ENCODE measurements at regions not wholly inside any gene's neighbourhood (a gene's known extent, or its start where the extent isn't known, plus 50 kb on each side); places are given as distances from the start of the nearest gene placed in this dataset.

DNA sequence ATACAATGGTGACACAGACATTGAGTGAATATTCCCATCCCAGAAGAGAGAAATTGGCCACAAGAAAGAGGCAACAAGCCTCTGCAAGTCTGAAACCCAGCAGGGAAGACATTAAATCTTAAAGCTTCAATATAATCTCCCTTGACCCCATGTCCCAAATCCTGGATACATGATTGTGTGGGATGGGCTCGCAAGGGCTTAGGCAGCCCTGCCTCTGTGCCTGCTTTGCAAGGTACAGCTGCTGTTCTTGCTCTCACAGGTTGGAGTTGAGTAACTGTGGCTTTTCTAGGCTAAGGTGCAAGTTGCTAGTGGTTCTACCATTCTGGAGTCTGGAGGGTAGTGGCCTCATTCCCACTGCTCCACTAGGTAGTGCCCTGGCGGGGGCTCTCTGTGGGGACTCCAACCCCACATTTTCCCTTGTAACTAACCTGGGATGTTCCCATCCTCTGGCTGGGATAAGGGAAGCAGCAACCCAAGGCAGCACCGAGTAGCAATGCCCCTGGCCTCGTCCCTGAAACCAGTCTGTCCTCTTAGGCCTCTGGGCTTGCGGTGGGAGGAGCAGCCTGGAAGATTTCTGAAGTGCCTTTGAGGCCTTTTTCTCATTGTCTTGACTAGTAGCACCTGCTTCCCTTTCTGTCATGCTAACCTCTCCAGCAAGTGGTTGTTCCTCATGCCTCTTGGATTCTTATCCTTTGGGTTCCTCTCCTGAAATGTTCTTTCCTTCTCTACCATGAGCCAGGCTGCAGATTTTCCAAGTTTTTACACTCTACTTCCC lies 90.0 kb downstream of the FAM174B start:
- no peak overlapping the region for H3K4me3 ChIP-seq
- TF ChIP-seq, protein P1, sequence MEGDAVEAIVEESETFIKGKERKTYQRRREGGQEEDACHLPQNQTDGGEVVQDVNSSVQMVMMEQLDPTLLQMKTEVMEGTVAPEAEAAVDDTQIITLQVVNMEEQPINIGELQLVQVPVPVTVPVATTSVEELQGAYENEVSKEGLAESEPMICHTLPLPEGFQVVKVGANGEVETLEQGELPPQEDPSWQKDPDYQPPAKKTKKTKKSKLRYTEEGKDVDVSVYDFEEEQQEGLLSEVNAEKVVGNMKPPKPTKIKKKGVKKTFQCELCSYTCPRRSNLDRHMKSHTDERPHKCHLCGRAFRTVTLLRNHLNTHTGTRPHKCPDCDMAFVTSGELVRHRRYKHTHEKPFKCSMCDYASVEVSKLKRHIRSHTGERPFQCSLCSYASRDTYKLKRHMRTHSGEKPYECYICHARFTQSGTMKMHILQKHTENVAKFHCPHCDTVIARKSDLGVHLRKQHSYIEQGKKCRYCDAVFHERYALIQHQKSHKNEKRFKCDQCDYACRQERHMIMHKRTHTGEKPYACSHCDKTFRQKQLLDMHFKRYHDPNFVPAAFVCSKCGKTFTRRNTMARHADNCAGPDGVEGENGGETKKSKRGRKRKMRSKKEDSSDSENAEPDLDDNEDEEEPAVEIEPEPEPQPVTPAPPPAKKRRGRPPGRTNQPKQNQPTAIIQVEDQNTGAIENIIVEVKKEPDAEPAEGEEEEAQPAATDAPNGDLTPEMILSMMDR (IDR thresholded peaks at IDR 0.05): no peak
- H3K27ac ChIP-seq: no peak overlapping the region
- DNase-seq (ENCODE audit: low spot score): no peak

DNA sequence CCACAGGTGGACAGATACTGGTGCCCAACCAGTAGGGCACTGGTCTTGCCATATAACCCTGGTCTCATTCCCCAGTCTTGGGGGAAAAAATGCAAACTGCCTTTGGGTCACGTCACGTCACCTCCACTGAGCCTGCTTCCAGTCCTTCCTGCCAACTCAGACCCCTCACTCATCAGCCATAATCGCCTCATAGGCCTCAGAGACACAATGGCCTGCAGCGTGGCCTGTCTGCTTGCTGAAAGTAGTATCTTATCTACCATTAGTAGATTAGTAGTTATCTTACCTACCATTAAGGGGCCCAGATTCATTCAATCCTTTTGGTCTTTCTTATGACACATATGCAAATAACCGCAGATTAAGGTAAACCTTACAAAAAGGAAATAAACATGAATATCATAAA lies 93.8 kb downstream of the FAM174B start:
- TF ChIP-seq, protein P1 (IDR thresholded peaks at IDR 0.05): no peak
- DNase-seq (ENCODE audit: low spot score): no peak
- Histone ChIP-seq H3K27ac (no peak overlapping the region), H3K4me3 (no peak overlapping the region)

DNA sequence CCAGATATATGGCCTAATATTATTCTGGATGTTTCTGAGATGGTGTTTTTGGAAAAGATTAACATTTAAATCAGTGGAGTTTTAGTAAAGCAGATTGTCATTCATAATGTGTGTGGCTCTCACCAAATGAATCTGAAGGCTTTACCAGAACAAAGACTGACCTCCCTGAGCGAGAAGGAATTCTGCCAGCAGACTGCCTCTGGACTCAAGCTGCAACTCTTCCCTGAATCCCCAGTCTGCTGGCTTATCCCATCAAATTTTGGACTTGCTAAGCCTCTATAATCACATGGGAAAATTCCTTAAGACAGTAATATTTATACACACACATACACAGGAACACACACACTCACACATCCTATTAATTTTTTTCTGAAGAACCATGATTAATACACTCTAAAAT lies 102.3 kb downstream of the FAM174B start:
- TF ChIP-seq, protein P1 (IDR thresholded peaks at IDR 0.05): no peak
- H3K27ac ChIP-seq: no peak overlapping the region
- no peak overlapping the region for H3K4me3 ChIP-seq
- DNase-seq (ENCODE audit: low spot score): no peak

DNA sequence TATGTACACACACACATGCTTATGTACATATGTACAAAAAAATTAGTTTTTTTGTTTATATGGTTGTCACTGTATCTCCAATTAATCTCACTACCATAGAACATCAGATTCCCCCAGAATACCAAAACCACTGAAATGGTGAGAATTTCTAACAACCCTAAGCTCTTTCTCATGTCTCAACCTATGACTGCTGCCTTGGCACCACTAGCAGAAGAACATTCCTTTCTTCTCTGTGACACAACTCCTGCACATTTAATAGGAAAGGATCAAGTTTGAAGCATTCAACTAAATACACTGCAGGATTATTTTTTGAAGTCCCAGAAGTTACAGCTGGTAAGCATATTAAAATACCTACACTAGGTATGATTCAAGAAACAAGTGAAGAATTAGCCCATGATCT lies 109.6 kb downstream of the FAM174B start:
- TF ChIP-seq, protein P1 (IDR thresholded peaks at IDR 0.05): no peak
- no peak for DNase-seq (ENCODE audit: low spot score)
- Histone ChIP-seq H3K27ac (no peak overlapping the region), H3K4me3 (no peak overlapping the region)

DNA sequence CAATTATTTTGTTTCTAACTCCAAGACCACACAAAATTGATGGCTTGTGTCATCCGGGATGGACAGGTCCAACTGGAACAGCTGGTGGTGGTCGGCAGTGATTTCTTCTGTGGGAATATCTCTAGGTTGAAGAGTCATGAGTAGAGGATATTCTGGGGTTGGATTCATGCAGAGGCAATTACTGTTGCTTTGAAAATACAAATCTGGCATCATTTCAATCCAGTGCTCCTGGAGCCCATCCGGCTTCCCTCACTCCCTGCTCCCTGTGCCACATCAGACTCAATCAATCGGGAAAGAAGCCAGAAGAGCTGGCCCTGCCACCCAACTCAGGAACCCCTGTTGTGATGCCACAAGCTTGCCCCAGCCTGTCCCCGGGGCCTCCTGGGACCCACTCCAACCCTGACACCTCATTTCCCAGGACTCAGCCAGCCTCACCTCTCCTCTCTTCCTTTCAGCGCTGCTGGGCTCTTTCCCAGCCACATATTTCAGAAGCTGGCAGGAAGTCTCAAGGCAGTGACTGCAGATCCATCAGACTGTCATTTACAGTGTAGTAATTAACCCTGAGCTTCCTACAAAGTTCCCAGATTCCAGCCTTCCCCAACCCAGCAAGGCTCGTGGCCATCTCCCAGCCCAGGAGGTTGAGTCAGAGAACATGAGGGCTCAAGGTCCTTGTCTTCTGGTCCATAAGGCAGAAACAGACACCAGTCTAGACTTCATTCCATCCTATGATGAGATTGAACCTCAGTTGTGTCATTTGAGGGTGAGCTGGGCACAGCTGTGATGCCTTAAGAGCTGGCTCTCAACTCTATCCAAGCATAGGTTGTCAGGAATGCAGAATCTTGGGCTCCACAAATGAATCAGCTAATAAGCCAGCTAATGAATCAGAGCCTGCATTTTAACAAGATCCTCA lies 114.0 kb downstream of the FAM174B start:
- TF ChIP-seq, protein P1 (IDR thresholded peaks at IDR 0.05): no peak
- Histone ChIP-seq H3K27ac (no peak overlapping the region), H3K4me3 (no peak overlapping the region)
- no peak for DNase-seq (ENCODE audit: low spot score)

DNA sequence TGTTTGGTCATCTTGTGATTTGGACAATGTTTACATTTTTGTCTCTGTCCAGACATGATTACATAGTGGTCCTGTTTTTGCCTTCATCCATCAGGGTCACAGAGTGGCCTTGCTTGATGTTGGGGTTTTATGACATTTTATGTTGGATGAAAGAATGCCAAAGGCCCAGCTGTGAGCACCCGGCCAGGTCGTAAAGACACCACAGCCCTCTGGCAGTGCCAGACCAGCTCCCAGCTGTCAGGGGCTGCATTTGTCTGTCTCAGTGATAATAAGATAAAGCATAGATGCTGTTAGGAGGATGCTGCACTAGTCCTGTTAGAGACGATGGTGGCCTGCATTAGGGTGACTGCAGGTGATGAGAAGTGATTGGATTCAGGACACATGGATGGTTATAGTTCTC lies 117.5 kb downstream of the FAM174B start:
- Histone ChIP-seq H3K4me3 (no peak overlapping the region), H3K27ac (no peak overlapping the region)
- no peak for DNase-seq (ENCODE audit: low spot score)
- TF ChIP-seq, protein P1 (IDR thresholded peaks at IDR 0.05): no peak
